OCI-LY1 (cell line): ENCODE measurements at regions not wholly inside any gene's neighbourhood (a gene's known extent, or its start where the extent isn't known, plus 50 kb on each side); places are given as distances from the start of the nearest gene placed in this dataset.

ENCODE experiments used
- EZH2 ChIP-seq: fragments of 200-600 bp; sonication (generic), shearing (Covaris generic); IDR thresholded peaks from 2 replicates; pipeline ENCODE4 v1.8.0; 2017; ENCODE audit warnings: borderline replicate concordance, mixed run types, mild to moderate bottlenecking, antibody characterized with exemption, low read length, moderate library complexity, mixed read lengths
- TF ChIP-seq, protein P1 (sequence below): fragments of 200-600 bp; sonication (generic), shearing (Covaris generic); IDR thresholded peaks from 2 replicates; pipeline ENCODE4 v1.5.1; 2017; ENCODE audit warnings: mild to moderate bottlenecking, antibody characterized with exemption, low read length, moderate library complexity, mixed read lengths

DNA sequence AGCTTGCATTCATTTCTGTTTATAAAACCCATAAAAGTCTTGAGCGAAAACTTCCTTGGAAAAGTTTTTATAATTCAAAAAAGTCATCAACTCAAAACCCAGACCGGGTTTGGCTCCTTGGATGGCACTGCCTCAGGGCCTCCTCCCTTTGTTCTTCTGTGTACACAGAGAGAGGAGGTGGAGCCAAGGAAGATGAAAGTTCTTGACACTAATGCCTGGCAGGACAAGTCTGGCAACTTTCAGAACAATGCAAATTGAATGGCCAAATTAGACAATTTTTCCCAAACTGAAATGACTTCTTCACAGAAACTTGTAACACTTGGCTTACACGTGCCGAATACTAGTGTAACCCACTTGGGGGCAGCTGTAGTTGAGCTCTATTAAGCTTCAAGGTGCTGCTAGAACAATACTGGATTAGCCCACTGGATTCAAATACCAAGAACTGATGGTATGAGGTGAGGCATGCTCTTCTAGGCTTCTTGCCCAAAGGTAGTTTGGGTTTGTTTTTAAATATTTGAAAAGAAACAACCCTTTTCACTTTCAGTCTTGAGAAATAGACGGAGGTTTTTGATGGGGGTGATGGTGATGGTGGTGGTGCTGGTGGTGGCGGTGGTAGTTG is 86.6 kb upstream of the FRMD6 start:
- TF ChIP-seq, protein P1, sequence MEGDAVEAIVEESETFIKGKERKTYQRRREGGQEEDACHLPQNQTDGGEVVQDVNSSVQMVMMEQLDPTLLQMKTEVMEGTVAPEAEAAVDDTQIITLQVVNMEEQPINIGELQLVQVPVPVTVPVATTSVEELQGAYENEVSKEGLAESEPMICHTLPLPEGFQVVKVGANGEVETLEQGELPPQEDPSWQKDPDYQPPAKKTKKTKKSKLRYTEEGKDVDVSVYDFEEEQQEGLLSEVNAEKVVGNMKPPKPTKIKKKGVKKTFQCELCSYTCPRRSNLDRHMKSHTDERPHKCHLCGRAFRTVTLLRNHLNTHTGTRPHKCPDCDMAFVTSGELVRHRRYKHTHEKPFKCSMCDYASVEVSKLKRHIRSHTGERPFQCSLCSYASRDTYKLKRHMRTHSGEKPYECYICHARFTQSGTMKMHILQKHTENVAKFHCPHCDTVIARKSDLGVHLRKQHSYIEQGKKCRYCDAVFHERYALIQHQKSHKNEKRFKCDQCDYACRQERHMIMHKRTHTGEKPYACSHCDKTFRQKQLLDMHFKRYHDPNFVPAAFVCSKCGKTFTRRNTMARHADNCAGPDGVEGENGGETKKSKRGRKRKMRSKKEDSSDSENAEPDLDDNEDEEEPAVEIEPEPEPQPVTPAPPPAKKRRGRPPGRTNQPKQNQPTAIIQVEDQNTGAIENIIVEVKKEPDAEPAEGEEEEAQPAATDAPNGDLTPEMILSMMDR, result no peak
- TF ChIP-seq EZH2, result no peak
